ENCODE measurements at regions not wholly inside any gene's neighbourhood (a gene's known extent, or its start where the extent isn't known, plus 50 kb on each side); places are given as distances from the start of the nearest gene placed in this dataset.

- no peak overlapping the region for H3K4me3 ChIP-seq (replicated peaks; ENCODE audit: low read depth, low read length)
- no peaks in the 10 kb centered on the region for H3K27me3 ChIP-seq (replicated peaks; ENCODE audit: control insufficient read depth, insufficient read depth, low read length)
- H3K36me3 ChIP-seq (ENCODE audit: control insufficient read depth, insufficient read depth, low read length) = no peaks in the 10 kb centered on the region
- no peak for DNase-seq (ENCODE audit: extremely low read depth, insufficient read length)
- TF ChIP-seq CTCF (IDR thresholded peaks at IDR 0.05; ENCODE audit: insufficient read depth, low read length, poor library complexity, severe bottlenecking) = no peak
Measured at GRCh38 chr1:81584398-81584797, 216.3 kb upstream of the ADGRL2 start.

GRCh38 chr1:81583878-81584277 lies 216.9 kb upstream of the ADGRL2 start:
- DNase-seq (ENCODE audit: extremely low read depth, insufficient read length) = no peak
- no peaks in the 10 kb centered on the region for H3K27me3 ChIP-seq (replicated peaks; ENCODE audit: control insufficient read depth, insufficient read depth, low read length)
- TF ChIP-seq CTCF (IDR thresholded peaks at IDR 0.05; ENCODE audit: insufficient read depth, low read length, poor library complexity, severe bottlenecking) = no peak
- no peak overlapping the region for H3K4me3 ChIP-seq (replicated peaks; ENCODE audit: low read depth, low read length)
- no peaks in the 10 kb centered on the region for H3K36me3 ChIP-seq (ENCODE audit: control insufficient read depth, insufficient read depth, low read length)

DNA sequence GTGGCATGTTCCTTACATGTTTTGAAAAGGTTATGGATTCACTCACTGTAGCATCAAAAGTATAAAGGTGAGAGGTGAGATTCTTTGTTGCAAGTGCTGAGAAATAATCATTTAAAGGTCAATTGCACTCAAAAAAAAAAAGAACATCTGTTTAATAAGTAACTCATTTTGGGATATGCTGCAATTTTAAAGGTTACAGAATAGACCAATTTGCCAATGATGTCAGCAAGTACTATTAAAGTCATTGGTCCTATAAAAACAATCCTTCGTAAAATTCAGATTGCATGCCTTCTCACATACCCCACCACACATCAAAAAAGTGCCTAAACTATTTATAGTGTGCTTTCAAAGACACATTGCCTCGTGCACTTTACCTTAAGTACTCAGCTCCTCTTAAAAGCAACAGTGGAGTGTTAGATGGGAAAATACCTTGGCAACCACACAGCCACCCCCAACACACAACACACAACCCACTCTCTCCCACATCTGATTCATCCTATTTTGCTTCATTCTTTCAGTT lies 218.2 kb upstream of the ADGRL2 start:
- no peaks in the 10 kb centered on the region for H3K27me3 ChIP-seq (replicated peaks; ENCODE audit: control insufficient read depth, insufficient read depth, low read length)
- no peak for DNase-seq (ENCODE audit: extremely low read depth, insufficient read length)
- TF ChIP-seq CTCF (IDR thresholded peaks at IDR 0.05; ENCODE audit: insufficient read depth, low read length, poor library complexity, severe bottlenecking) = no peak

DNA sequence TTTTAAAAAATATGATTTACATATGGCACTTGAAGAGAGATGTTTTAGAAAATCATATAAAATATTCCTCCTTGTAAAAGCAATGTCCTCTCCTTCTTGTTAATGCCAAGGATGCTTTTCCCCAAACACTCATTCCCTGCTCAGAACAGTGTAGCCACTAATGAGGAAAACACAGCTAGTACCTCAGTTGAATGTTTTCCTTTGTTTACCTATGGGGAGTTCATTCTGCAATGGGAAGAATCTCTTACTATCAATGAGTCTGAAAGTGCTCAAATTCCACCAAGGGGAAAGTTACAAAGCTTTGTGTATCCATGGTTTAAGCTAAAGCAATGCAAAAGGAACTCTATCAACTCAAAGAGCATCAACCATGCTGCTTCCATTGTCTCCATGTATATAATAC lies 221.9 kb upstream of the ADGRL2 start:
- Histone ChIP-seq H3K27me3 (replicated peaks; ENCODE audit: control insufficient read depth, insufficient read depth, low read length) (no peaks in the 10 kb centered on the region), H3K4me3 (replicated peaks; ENCODE audit: low read depth, low read length) (no peak overlapping the region), H3K36me3 (ENCODE audit: control insufficient read depth, insufficient read depth, low read length) (no peaks in the 10 kb centered on the region)
- TF ChIP-seq CTCF (IDR thresholded peaks at IDR 0.05; ENCODE audit: insufficient read depth, low read length, poor library complexity, severe bottlenecking) = no peak
- no peak for DNase-seq (ENCODE audit: extremely low read depth, insufficient read length)

More for the DNA sequence above, 218.2 kb upstream of the ADGRL2 start:
- no peak overlapping the region for H3K4me3 ChIP-seq (replicated peaks; ENCODE audit: low read depth, low read length)
- H3K36me3 ChIP-seq (ENCODE audit: control insufficient read depth, insufficient read depth, low read length) = no peaks in the 10 kb centered on the region

GRCh38 chr1:81577004-81577697 lies 223.6 kb upstream of the ADGRL2 start:
- Histone ChIP-seq H3K36me3 (ENCODE audit: control insufficient read depth, insufficient read depth, low read length) (no peaks in the 10 kb centered on the region), H3K4me3 (replicated peaks; ENCODE audit: low read depth, low read length) (no peak overlapping the region), H3K27me3 (replicated peaks; ENCODE audit: control insufficient read depth, insufficient read depth, low read length) (no peaks in the 10 kb centered on the region)
- DNase-seq (ENCODE audit: extremely low read depth, insufficient read length) = no peak
- TF ChIP-seq CTCF (IDR thresholded peaks at IDR 0.05; ENCODE audit: insufficient read depth, low read length, poor library complexity, severe bottlenecking) = no peak

All from GM06990 (cell line).